LoVo (cell line): ENCODE measurements at regions not wholly inside any gene's neighbourhood (a gene's known extent, or its start where the extent isn't known, plus 50 kb on each side); places are given as distances from the start of the nearest gene placed in this dataset.

ENCODE experiments used
- DNase-seq: peaks from one replicate; pipeline ENCODE4 v3.0.0-alpha.2; 2016; ENCODE audit warnings: low spot score

- no peak for DNase-seq
These were observed 135.4 kb downstream of the SLITRK6 start for GRCh38 chr13:85663856-85664255.

GRCh38 chr13:85662186-85662585, 137.0 kb downstream of the SLITRK6 start:
- no peak for DNase-seq

GRCh38 chr13:85661675-85662074, 137.5 kb downstream of the SLITRK6 start:
- DNase-seq, result no peak

DNA sequence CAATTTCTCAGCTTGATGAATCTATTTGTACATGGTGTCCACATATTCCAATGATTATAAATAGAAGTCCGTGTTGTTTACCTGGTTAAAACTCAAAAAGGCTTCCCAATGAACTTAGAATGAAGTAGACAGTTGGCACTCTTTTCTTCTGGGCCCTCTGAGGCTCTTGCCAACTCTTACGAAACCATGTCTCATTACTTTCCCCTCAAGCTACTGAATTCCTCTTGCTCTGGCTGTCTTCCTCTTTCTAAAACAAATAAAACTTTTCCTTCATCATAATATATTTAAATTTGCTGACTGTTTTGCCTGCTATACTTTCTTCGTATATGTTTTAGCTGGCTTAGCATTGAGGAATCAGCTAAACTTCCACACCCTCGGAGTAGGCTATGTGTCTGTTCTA, 139.7 kb downstream of the SLITRK6 start:
- DNase-seq, result no peak

GRCh38 chr13:85657942-85658341, 141.3 kb downstream of the SLITRK6 start:
- DNase-seq, result no peak

- DNase-seq, result no peak
These were observed 144.2 kb downstream of the SLITRK6 start for GRCh38 chr13:85655040-85655439.

- DNase-seq, result no peak
These were observed 145.0 kb downstream of the SLITRK6 start for GRCh38 chr13:85654227-85654626.

GRCh38 chr13:85653681-85654080, 145.5 kb downstream of the SLITRK6 start:
- no peak for DNase-seq

GRCh38 chr13:85652491-85652890, 146.7 kb downstream of the SLITRK6 start:
- no peak for DNase-seq

DNA sequence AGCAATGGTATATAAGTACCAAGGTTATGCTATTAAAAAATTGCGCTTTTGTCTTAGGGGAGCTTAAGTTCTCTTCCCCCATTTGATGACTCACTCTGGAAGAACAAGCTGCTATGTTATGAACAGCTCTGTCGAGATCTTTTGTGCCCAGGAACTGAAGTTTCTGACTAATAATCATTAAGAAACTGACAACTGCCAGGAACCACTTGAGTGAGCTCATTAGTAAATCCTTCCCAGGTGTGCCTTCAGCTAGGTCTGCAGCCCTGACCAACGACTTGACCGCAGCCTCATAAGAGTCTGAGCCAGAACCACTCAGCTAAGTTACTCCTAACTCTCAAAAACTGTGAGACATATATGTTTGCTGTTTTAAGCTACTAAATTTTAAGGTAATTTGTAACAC, 147.8 kb downstream of the SLITRK6 start:
- no peak for DNase-seq

- no peak for DNase-seq
These were observed 148.6 kb downstream of the SLITRK6 start for GRCh38 chr13:85650613-85651012.

- DNase-seq, result no peak
These were observed 158.5 kb downstream of the SLITRK6 start for GRCh38 chr13:85640727-85641126.

DNA sequence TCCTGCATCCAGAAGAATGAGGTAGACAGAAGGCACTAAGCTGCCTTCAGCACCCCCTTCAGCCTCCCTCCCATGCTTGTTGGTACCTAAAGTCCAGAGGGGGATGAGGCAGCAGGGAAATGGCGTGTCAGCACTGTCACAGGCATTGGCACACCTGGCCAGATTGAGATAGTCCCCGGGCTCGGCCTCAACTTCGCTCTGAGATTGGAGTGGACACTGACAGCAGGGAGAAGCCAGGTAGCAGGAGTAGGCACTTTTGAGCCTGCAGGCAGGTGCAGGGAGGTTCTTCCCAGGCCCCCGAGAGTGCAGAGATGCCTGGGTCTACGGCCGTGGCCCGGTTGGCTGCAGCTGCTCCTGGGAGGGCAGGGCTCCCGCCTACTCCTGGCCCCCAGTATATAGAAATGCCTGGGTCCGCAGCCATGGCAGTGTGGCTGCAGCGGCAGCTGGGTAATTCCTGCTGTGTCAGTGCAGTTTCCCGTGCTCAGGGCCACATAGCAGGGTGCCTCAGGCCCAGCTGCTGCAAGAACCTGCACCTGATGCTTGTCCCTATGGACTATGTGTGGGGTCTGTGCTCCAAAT, 160.3 kb downstream of the SLITRK6 start:
- no peak for DNase-seq

GRCh38 chr13:85638265-85638664, 161.0 kb downstream of the SLITRK6 start:
- DNase-seq, result no peak

DNA sequence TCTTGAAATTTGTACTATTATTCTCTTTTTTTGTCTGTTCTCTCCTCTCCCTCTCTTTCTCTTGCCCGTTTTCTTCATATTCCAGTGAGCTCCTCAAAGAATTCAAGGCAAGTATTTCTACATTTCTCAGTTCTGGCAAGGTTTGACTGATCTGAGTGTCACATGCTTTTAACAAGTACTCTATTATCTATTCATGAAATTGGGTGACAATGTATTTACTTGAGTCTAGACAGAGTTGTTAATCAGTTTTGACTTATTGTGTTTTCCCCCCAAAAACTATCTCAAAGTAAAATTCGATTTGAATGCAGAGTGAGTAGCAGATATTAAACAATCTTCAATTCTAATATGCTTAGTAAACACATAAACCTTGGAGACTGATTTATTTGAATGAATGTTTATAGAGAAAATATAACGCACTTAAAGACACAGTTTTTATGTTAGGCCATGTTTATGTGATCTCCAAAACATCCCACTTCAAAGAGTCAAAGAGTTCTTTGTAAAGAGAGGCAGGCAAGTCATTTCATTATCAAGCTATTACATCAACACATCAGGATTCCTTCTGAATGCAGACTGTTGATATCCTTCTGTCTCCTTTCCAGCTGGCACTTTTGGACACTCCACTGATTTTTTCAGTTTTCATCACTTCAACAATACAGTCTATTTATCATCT, 166.6 kb downstream of the SLITRK6 start:
- DNase-seq, result no peak

- DNase-seq, result no peak
These were observed 167.4 kb downstream of the SLITRK6 start for GRCh38 chr13:85631801-85632200.

- no peak for DNase-seq
These were observed 172.6 kb downstream of the SLITRK6 start for GRCh38 chr13:85626603-85627002.

GRCh38 chr13:85619321-85619720, 179.9 kb downstream of the SLITRK6 start:
- no peak for DNase-seq

- no peak for DNase-seq
These were observed 180.7 kb downstream of the SLITRK6 start for GRCh38 chr13:85618521-85618920.

GRCh38 chr13:85616275-85616674, 182.9 kb downstream of the SLITRK6 start:
- no peak for DNase-seq

GRCh38 chr13:85615031-85615430, 184.2 kb downstream of the SLITRK6 start:
- DNase-seq, result no peak

- no peak for DNase-seq
These were observed 189.2 kb downstream of the SLITRK6 start for GRCh38 chr13:85610024-85610423.

DNA sequence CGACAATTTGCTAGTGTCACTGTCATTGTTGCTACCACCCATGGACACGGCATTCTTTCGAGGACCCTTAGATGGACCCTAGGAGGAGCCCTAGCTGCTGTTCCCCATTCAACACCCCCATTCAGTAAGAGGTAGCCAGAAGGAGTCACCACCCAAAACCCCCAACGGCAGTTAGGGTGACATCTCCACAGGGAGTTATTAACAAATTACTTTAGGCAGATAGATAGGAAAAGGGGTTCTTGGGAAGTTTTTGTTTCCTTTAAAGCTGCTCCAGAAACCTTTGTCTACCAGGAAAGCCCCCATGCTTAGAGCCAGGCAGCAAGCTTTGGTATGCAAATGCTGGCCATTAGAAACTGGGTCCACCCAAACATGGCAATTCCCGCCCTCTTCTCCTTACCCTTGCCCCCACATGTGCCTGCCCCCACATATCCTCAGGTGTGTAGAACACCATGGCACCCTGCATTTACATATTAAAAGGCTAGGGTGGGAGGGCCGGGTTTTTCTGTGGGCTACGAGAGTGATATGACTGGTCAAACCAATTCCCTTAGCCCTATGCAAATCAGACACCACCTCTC, 190.9 kb downstream of the SLITRK6 start:
- no peak for DNase-seq

DNA sequence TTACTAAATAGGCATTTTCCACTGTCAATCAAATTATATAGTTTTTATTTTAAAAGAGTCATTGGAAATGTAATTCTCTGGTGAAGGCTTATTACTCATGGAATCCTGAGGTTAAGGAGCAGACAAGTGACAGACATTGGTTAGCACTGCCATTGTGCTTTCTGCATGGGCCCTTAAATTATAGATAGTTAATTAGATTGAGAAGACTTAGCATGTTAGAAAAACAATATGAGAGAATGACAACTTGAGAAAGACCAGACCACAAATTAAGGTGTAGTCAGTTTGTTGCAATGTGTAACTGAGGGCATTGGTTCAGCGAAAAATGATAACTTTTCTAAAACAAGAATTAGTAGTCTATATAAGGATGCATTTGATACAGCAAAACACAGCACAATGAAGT, 195.5 kb downstream of the SLITRK6 start:
- DNase-seq, result no peak
